SK-N-MC (cell line): ENCODE measurements at regions not wholly inside any gene's neighbourhood (a gene's known extent, or its start where the extent isn't known, plus 50 kb on each side); places are given as distances from the start of the nearest gene placed in this dataset.

Experiments
- DNase-seq: peaks from one replicate; pipeline ENCODE4 v3.0.0-alpha.2; 2011; ENCODE audit warnings: low read depth, low spot score
- H3K27ac ChIP-seq: fragments of 200-600 bp; sonication (generic); 2 replicates; pipeline ENCODE4 v1.5.1; 2016; ENCODE audit warnings: mixed run types
- H3K36me3 ChIP-seq: fragments of 200-600 bp; sonication (generic); 2 replicates; pipeline ENCODE4 v1.6.1; 2017; ENCODE audit warnings: antibody characterized with exemption, low read length, mixed read lengths; ENCODE audit not compliant: insufficient read depth
- H3K4me3 ChIP-seq: fragments of 200-600 bp; sonication (generic); 2 replicates; pipeline ENCODE4 v1.5.1; 2016
- H3K9ac ChIP-seq: fragments of 200-600 bp; sonication (generic); 2 replicates; pipeline ENCODE4 v1.8.0; 2017; ENCODE audit warnings: mixed run types, mixed read lengths; ENCODE audit not compliant: insufficient read length
- H3K9me3 ChIP-seq: fragments of 200-600 bp; sonication (generic); 2 replicates; pipeline ENCODE4 v1.6.1; 2017; ENCODE audit warnings: low read depth, mild to moderate bottlenecking, antibody characterized with exemption, low read length, moderate library complexity, mixed read lengths
- EZH2 ChIP-seq: fragments of 200-600 bp; sonication (generic); IDR thresholded peaks from one replicate; pipeline ENCODE4 v1.6.1; 2017; ENCODE audit warnings: antibody characterized with exemption
- FOXP2 ChIP-seq: optimal IDR thresholded peaks from 2 replicates; pipeline ENCODE3; 2011; ENCODE audit warnings: mild to moderate bottlenecking, moderate library complexity; ENCODE audit not compliant: insufficient read depth; ENCODE audit errors: extremely low read length, control extremely low read depth
- POLR2AphosphoS5 ChIP-seq: IDR thresholded peaks from 2 replicates; pipeline ENCODE4 v1.6.1; 2012; ENCODE audit warnings: mild to moderate bottlenecking, low read depth, low read length, borderline replicate concordance

DNA sequence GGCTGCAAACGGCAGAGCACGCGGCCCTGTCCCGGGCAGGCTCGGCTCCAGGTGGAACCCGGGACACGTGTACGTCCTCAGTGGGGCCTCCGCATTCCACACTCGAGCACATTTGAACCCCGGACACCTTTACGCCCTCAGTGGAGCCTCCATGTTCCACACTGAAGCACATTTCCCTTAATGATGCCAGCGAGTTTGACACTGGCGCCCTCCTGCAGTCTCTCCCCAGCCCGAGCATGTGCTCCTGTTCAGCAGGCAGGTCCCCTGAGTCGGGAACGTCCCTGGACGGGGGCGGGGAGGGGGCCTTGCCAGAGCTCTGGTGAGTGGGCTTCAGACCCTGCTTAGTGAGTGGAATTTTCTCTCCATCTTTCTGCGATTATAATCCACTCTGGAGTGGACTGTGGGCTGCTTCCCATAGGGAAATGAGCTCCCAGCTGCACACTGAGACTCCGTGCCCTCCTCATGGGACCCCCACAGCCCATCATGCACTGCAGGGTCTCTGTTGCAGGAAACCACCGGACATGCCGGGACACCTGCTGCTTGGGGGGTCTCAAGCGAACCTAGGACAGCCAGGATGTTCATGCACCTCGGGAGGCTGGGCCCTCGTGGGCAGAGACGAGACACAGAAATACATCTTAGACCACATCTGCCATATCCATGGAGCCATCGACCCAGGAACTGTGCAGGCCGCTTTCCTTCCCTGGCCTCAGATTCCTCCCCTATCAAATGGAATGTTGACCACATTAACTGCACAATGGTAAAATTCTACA is 70.3 kb upstream of the SNTG2 start:
- no peak for TF ChIP-seq POLR2AphosphoS5
- TF ChIP-seq EZH2: no peak
- TF ChIP-seq FOXP2: no peak
- H3K4me3 ChIP-seq: no peak overlapping the region
- no peaks in the 10 kb centered on the region for H3K36me3 ChIP-seq
- no peak for DNase-seq
- H3K9ac ChIP-seq: no peak overlapping the region
- no peak overlapping the region for H3K27ac ChIP-seq
- H3K9me3 ChIP-seq: no peaks in the 10 kb centered on the region

DNA sequence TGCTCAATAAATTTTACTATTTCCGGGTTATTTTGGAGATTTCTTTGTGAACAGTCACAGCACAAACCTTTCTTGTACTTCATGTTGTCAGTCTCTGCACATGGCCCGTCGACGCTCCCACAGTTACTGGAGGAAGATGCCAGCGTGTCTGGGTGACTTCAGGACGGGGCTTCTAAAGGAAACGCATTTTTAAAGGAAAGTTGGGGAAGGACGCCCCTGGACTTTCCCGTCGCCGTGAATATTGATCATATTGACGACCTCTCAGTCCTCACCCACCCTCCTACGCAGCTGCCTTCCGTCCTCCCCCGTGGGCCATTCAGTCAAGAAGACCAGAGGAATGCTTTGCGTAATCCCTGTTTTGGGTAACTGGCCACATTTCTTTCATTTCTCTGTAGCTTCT is 71.1 kb upstream of the SNTG2 start:
- no peak for TF ChIP-seq POLR2AphosphoS5
- TF ChIP-seq FOXP2: no peak
- TF ChIP-seq EZH2: no peak
- no peak overlapping the region for H3K4me3 ChIP-seq
- no peak overlapping the region for H3K27ac ChIP-seq
- no peaks in the 10 kb centered on the region for H3K9me3 ChIP-seq
- no peak for DNase-seq
- no peaks in the 10 kb centered on the region for H3K36me3 ChIP-seq
- no peak overlapping the region for H3K9ac ChIP-seq

GRCh38 chr2:878245-878930 is 72.3 kb upstream of the SNTG2 start:
- H3K36me3 ChIP-seq: no peaks in the 10 kb centered on the region
- no peak overlapping the region for H3K4me3 ChIP-seq

GRCh38 chr2:877747-878146 is 72.9 kb upstream of the SNTG2 start:
- Histone ChIP-seq H3K4me3 (no peak overlapping the region), H3K9me3 (no peaks in the 10 kb centered on the region), H3K9ac (no peak overlapping the region), H3K27ac (no peak overlapping the region), H3K36me3 (no peaks in the 10 kb centered on the region)
- TF ChIP-seq FOXP2 (no peak), POLR2AphosphoS5 (no peak), EZH2 (no peak)
- no peak for DNase-seq

More at GRCh38 chr2:878245-878930, 72.3 kb upstream of the SNTG2 start:
- Histone ChIP-seq H3K27ac (no peak overlapping the region), H3K9me3 (no peaks in the 10 kb centered on the region), H3K9ac (no peak overlapping the region)
- DNase-seq: no peak
- TF ChIP-seq FOXP2: no peak
- TF ChIP-seq EZH2: no peak
- TF ChIP-seq POLR2AphosphoS5: no peak

- H3K9me3 ChIP-seq: no peaks in the 10 kb centered on the region
- no peak for TF ChIP-seq FOXP2
- no peak for TF ChIP-seq POLR2AphosphoS5
- no peak for TF ChIP-seq EZH2
- no peak overlapping the region for H3K9ac ChIP-seq
- no peak for DNase-seq
- no peak overlapping the region for H3K27ac ChIP-seq
- H3K36me3 ChIP-seq: no peaks in the 10 kb centered on the region
- no peak overlapping the region for H3K4me3 ChIP-seq
Observed at GRCh38 chr2:875687-876615, 74.7 kb upstream of the SNTG2 start.

GRCh38 chr2:873651-874580 is 76.7 kb upstream of the SNTG2 start:
- H3K36me3 ChIP-seq: no peaks in the 10 kb centered on the region
- H3K9ac ChIP-seq: no peak overlapping the region
- H3K4me3 ChIP-seq: no peak overlapping the region
- TF ChIP-seq POLR2AphosphoS5 (no peak), FOXP2 (no peak), EZH2 (no peak)
- no peak for DNase-seq
- no peak overlapping the region for H3K27ac ChIP-seq
- H3K9me3 ChIP-seq: no peaks in the 10 kb centered on the region

DNA sequence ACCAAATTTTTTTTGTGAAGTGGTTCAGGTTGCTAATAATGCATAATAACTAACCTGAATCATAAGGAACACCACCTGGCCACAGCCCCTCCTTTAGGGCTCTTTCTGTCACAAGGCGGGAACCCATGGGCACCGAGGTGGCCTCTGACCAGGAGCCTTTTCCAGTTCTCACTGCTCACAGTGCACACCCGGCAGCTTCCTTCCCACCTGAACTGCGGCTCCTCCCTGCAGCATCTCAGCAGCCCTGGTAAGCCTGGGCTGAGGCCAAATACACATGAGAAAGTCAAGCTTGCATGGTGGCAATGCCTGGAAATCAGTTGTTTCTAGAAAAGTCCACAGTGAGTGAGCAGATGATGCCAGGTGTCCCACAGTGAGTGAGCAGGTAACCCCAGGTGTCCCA is 77.6 kb upstream of the SNTG2 start:
- Histone ChIP-seq H3K9me3 (no peaks in the 10 kb centered on the region), H3K4me3 (no peak overlapping the region), H3K9ac (no peak overlapping the region), H3K36me3 (no peaks in the 10 kb centered on the region), H3K27ac (no peak overlapping the region)
- no peak for TF ChIP-seq EZH2
- no peak for DNase-seq
